ENCODE measurements at regions not wholly inside any gene's neighbourhood (a gene's known extent, or its start where the extent isn't known, plus 50 kb on each side); places are given as distances from the start of the nearest gene placed in this dataset.

- no peak overlapping the region for H3K4me3 ChIP-seq (ENCODE audit: low read depth, low read length)
- no peak overlapping the region for H3K27ac ChIP-seq (ENCODE audit: low read depth, low read length)
- DNase-seq (ENCODE audit: low read depth, low spot score), result no peak
- H3K27me3 ChIP-seq (ENCODE audit: control insufficient read depth, insufficient read depth, low read length), result no peaks in the 10 kb centered on the region
- CTCF ChIA-PET, result no interaction called here
- H3K9me3 ChIP-seq (ENCODE audit: control insufficient read depth, insufficient read depth, low read length), result no peaks in the 10 kb centered on the region
- TF ChIP-seq, protein P1, sequence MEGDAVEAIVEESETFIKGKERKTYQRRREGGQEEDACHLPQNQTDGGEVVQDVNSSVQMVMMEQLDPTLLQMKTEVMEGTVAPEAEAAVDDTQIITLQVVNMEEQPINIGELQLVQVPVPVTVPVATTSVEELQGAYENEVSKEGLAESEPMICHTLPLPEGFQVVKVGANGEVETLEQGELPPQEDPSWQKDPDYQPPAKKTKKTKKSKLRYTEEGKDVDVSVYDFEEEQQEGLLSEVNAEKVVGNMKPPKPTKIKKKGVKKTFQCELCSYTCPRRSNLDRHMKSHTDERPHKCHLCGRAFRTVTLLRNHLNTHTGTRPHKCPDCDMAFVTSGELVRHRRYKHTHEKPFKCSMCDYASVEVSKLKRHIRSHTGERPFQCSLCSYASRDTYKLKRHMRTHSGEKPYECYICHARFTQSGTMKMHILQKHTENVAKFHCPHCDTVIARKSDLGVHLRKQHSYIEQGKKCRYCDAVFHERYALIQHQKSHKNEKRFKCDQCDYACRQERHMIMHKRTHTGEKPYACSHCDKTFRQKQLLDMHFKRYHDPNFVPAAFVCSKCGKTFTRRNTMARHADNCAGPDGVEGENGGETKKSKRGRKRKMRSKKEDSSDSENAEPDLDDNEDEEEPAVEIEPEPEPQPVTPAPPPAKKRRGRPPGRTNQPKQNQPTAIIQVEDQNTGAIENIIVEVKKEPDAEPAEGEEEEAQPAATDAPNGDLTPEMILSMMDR (IDR thresholded peaks at IDR 0.05; ENCODE audit: low read depth, low read length), result no peak
- POLR2A ChIA-PET, result no interaction called here
Measured at GRCh38 chr9:79247021-79247420, 324.7 kb upstream of the TLE4 start.

DNA sequence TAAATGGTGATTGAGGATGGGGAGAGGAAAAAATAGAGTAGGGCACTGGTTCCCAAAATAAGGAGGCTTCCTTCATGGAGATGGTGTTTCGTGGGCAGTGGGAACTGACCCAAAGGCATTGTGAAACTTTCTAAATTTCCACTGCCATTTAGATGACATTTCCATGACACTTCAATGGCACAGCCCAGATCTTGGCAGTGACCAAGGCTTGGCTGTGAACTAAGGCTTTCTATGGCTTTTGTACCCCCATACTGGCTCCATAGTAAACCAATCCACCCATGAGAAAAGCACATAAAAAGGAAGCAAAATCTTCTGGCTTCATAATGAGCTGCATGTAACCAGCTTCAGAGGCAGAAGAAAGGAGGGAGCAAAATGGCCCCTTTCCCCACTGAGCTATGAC, 321.0 kb upstream of the TLE4 start:
- TF ChIP-seq, protein P1 (IDR thresholded peaks at IDR 0.05; ENCODE audit: low read depth, low read length), result no peak
- CTCF ChIA-PET, result no interaction called here
- Histone ChIP-seq H3K27ac (ENCODE audit: low read depth, low read length) (no peak overlapping the region), H3K4me3 (ENCODE audit: low read depth, low read length) (no peak overlapping the region), H3K9me3 (ENCODE audit: control insufficient read depth, insufficient read depth, low read length) (no peaks in the 10 kb centered on the region), H3K27me3 (ENCODE audit: control insufficient read depth, insufficient read depth, low read length) (no peaks in the 10 kb centered on the region)
- no peak for DNase-seq (ENCODE audit: low read depth, low spot score)
- POLR2A ChIA-PET, result no interaction called here

- no peak overlapping the region for H3K4me3 ChIP-seq (ENCODE audit: low read depth, low read length)
- ChIA-PET POLR2A (no interaction called here), CTCF (interaction anchor here (0.9 to 4.8 kb wide), 4 partner anchors 10 to 816 kb away, joined by 3 to 25 read pairs (median 8); no protein-coding TSS in a partner anchor)
- peak; percentile 13 for DNase-seq (ENCODE audit: low read depth, low spot score)
- H3K9me3 ChIP-seq (ENCODE audit: control insufficient read depth, insufficient read depth, low read length), result no peaks in the 10 kb centered on the region
- H3K27ac ChIP-seq (ENCODE audit: low read depth, low read length), result no peak overlapping the region
- no peaks in the 10 kb centered on the region for H3K27me3 ChIP-seq (ENCODE audit: control insufficient read depth, insufficient read depth, low read length)
- TF ChIP-seq, protein P1 (IDR thresholded peaks at IDR 0.05; ENCODE audit: low read depth, low read length), result peak; percentile 40
Measured at GRCh38 chr9:79254900-79255650, 316.7 kb upstream of the TLE4 start.

DNA sequence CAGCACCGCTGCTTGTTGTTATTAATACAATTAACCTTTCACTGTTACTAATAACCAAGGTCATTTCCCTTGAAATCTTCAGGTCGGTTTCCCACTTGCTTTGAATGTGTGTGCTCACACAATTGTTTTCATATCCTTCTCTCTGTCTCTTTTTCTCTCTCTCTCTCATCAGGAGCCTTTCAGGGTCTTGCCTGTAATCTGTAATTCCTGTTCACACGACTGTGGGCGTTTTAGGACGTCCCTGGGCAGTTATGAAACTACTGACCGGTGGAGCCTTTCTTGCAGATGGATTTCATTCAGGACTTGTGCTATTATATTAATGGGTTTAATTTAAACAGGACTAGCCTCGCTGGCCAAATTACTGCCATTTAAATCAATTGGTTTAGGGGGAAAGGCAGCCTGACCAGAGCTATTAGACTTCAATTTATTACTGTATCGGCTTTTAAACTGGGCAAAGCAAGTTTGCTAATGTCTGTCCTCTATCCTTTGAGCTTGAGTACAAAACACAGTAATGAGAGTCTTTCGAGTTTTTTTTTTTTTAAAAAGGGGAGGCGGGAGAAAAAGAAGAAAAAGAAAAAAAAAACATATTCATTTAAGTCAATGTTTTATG, 316.0 kb upstream of the TLE4 start:
- CTCF ChIA-PET, result interaction anchor here (2.6 to 4.8 kb wide), 2 partner anchors 126 to 817 kb away, joined by 12 to 25 read pairs; no protein-coding TSS in a partner anchor

More for the DNA sequence above, 316.0 kb upstream of the TLE4 start:
- Histone ChIP-seq H3K4me3 (ENCODE audit: low read depth, low read length) (no peak overlapping the region), H3K9me3 (ENCODE audit: control insufficient read depth, insufficient read depth, low read length) (no peaks in the 10 kb centered on the region), H3K27ac (ENCODE audit: low read depth, low read length) (no peak overlapping the region), H3K27me3 (ENCODE audit: control insufficient read depth, insufficient read depth, low read length) (no peaks in the 10 kb centered on the region)
- POLR2A ChIA-PET, result no interaction called here
- DNase-seq (ENCODE audit: low read depth, low spot score), result no peak
- TF ChIP-seq, protein P1 (IDR thresholded peaks at IDR 0.05; ENCODE audit: low read depth, low read length), result no peak
